HEK293 (cell line): ENCODE measurements at regions not wholly inside any gene's neighbourhood (a gene's known extent, or its start where the extent isn't known, plus 50 kb on each side); places are given as distances from the start of the nearest gene placed in this dataset.

ENCODE experiments used
- CTCF ChIP-seq: fragments of 450-650 bp; formaldehyde crosslinking; IDR thresholded peaks from 2 replicates; pipeline ENCODE4 v1.5.1; 2016; ENCODE audit warnings: missing biosample characterization, missing genetic modification characterization
- PBX3 ChIP-seq: sonication (generic); formaldehyde crosslinking; IDR thresholded peaks from 2 replicates; pipeline ENCODE4 v1.8.1; 2022; ENCODE audit warnings: mild to moderate bottlenecking, moderate library complexity, missing genetic modification reagents
- ZEB2 ChIP-seq: fragments of 450-650 bp; formaldehyde crosslinking; IDR thresholded peaks from 2 replicates; pipeline ENCODE4 v1.5.1; 2016; ENCODE audit warnings: missing biosample characterization, missing genetic modification characterization

GRCh38 chr3:144084929-144085328 lies 113.3 kb downstream of the DIPK2A start:
- TF ChIP-seq CTCF (tag by site-specific recombination) (no peak), PBX3 (no peak), ZEB2 (tag by site-specific recombination) (no peak)
